Ishikawa (cell line): ENCODE measurements at regions not wholly inside any gene's neighbourhood (a gene's known extent, or its start where the extent isn't known, plus 50 kb on each side); places are given as distances from the start of the nearest gene placed in this dataset.

Experiments used
- CEBPB ChIP-seq: IDR thresholded peaks from 2 replicates; pipeline ENCODE4 v1.6.1; 2012
- CREB1 ChIP-seq: IDR thresholded peaks from 2 replicates; pipeline ENCODE4 v1.6.1; 2012; ENCODE audit warnings: low read depth
- EGR1 ChIP-seq: IDR thresholded peaks from 2 replicates; pipeline ENCODE4 v1.6.1; 2012
- EP300 ChIP-seq: IDR thresholded peaks from 2 replicates; pipeline ENCODE4 v1.6.1; 2012; ENCODE audit warnings: borderline replicate concordance
- FOXM1 ChIP-seq: IDR thresholded peaks from 2 replicates; pipeline ENCODE4 v1.6.1; 2012; ENCODE audit warnings: low read depth, borderline replicate concordance
- MAX ChIP-seq: IDR thresholded peaks from 2 replicates; pipeline ENCODE4 v1.6.1; 2012
- NFIC ChIP-seq: IDR thresholded peaks from 2 replicates; pipeline ENCODE4 v1.6.1; 2012
- RAD21 ChIP-seq: IDR thresholded peaks from 2 replicates; pipeline ENCODE4 v1.6.1; 2012; ENCODE audit warnings: low read depth
- REST ChIP-seq: IDR thresholded peaks from 2 replicates; pipeline ENCODE4 v1.6.1; 2012; ENCODE audit warnings: low read depth, mild to moderate bottlenecking
- TAF1 ChIP-seq: IDR thresholded peaks from 2 replicates; pipeline ENCODE4 v1.6.1; 2012; ENCODE audit warnings: low read depth, mild to moderate bottlenecking
- TCF12 ChIP-seq: IDR thresholded peaks from 2 replicates; pipeline ENCODE4 v1.6.1; 2012; ENCODE audit warnings: low read depth
- TEAD4 ChIP-seq: IDR thresholded peaks from 2 replicates; pipeline ENCODE4 v1.6.1; 2012
- USF1 ChIP-seq: IDR thresholded peaks from 2 replicates; pipeline ENCODE4 v1.6.1; 2012
- YY1 ChIP-seq: IDR thresholded peaks from 2 replicates; pipeline ENCODE4 v1.6.1; 2012; ENCODE audit warnings: low read depth
- ZBTB7A ChIP-seq: IDR thresholded peaks from 2 replicates; pipeline ENCODE4 v1.6.1; 2012; ENCODE audit warnings: low read depth

- TF ChIP-seq YY1 (no peak), EGR1 (no peak), ZBTB7A (no peak), RAD21 (no peak), REST (no peak), FOXM1 (no peak)
Measured at GRCh38 chr9:135286961-135287360, 192.6 kb upstream of the PPP1R26 start.

- no peak for TF ChIP-seq TCF12
- no peak for TF ChIP-seq REST
- TF ChIP-seq MAX: no peak
- TF ChIP-seq RAD21: no peak
- TF ChIP-seq FOXM1: no peak
- no peak for TF ChIP-seq YY1
- TF ChIP-seq USF1: no peak
- TF ChIP-seq ZBTB7A: no peak
- no peak for TF ChIP-seq EGR1
- TF ChIP-seq TEAD4: no peak
- TF ChIP-seq TAF1: no peak
- no peak for TF ChIP-seq EP300
- TF ChIP-seq NFIC: no peak
- TF ChIP-seq CREB1: no peak
- TF ChIP-seq CEBPB: no peak
Measured at GRCh38 chr9:135287627-135288026, 192.0 kb upstream of the PPP1R26 start.

- TF ChIP-seq NFIC (no peak), RAD21 (no peak), ZBTB7A (no peak), TCF12 (no peak), EGR1 (no peak), USF1 (no peak), CEBPB (no peak), YY1 (no peak), CREB1 (no peak), REST (no peak), FOXM1 (no peak), EP300 (no peak), TAF1 (no peak), MAX (no peak)
Measured at GRCh38 chr9:135288054-135288453, 191.5 kb upstream of the PPP1R26 start.

GRCh38 chr9:135289081-135289491 lies 190.5 kb upstream of the PPP1R26 start:
- TF ChIP-seq REST (no peak), NFIC (no peak), FOXM1 (no peak), CREB1 (no peak), TAF1 (no peak), TCF12 (no peak), EGR1 (no peak), RAD21 (no peak), MAX (no peak), CEBPB (no peak), EP300 (no peak), TEAD4 (no peak), ZBTB7A (no peak), YY1 (no peak), USF1 (no peak)
